ENCODE measurements at regions not wholly inside any gene's neighbourhood (a gene's known extent, or its start where the extent isn't known, plus 50 kb on each side); places are given as distances from the start of the nearest gene placed in this dataset.

DNA sequence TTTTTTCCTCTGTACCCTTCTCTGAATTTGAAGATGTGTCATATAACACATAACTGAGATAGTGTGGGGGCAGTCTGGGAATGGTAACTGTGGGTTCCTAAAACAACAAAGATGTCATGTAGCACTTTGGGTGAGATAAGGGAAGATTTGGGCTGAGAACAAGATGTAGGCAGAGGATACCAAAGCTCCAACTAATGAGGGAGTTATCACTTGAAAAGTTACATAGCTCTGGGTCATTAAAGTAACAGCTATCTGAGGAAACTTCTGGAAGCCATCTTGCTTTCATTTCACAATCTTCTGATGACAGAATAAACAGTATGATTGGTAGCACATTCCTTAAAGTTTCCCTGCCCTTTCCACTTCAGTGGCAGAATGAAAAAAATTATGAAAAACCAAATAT is 255.4 kb downstream of the TBX18 start:
- Histone ChIP-seq H3K4me1 (no peaks in the 10 kb centered on the region), H3K4me3 (no peak overlapping the region), H3K9me3 (no peaks in the 10 kb centered on the region), H3K36me3 (no peaks in the 10 kb centered on the region), H3K27ac (no peak overlapping the region), H3K27me3 (no peaks in the 10 kb centered on the region)
- no peak for DNase-seq (ENCODE audit: extremely low spot score in 2 of 2)
- TF ChIP-seq, protein P1, sequence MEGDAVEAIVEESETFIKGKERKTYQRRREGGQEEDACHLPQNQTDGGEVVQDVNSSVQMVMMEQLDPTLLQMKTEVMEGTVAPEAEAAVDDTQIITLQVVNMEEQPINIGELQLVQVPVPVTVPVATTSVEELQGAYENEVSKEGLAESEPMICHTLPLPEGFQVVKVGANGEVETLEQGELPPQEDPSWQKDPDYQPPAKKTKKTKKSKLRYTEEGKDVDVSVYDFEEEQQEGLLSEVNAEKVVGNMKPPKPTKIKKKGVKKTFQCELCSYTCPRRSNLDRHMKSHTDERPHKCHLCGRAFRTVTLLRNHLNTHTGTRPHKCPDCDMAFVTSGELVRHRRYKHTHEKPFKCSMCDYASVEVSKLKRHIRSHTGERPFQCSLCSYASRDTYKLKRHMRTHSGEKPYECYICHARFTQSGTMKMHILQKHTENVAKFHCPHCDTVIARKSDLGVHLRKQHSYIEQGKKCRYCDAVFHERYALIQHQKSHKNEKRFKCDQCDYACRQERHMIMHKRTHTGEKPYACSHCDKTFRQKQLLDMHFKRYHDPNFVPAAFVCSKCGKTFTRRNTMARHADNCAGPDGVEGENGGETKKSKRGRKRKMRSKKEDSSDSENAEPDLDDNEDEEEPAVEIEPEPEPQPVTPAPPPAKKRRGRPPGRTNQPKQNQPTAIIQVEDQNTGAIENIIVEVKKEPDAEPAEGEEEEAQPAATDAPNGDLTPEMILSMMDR (IDR thresholded peaks at IDR 0.05) = no peak
- TF ChIP-seq POLR2AphosphoS5 (IDR thresholded peaks at IDR 0.05; ENCODE audit: insufficient read depth in 1 of 2, low read depth in 1 of 2) (no peak), POLR2A (IDR thresholded peaks at IDR 0.05) (no peak)
- intact Hi-C loops (cut with DNase I) = no loop called here

DNA sequence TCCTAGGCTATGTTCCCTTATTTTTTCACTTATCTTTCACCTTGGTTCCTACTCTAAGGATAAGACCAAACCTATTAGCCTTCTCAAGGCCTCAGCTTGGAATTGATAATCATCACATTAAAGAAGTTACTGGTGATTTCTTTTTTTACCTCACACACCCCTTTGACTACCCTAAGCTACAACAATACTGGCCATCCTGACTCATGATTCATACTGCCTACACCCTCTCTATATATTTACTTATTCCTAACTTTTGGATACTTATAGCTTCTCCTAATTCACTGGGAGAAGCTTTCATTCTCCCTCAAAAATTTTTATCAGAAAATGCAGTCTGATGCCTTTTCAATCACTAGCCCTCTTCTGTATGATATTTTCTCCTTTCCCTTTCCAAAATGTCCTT is 256.1 kb downstream of the TBX18 start:
- no peak overlapping the region for H3K27ac ChIP-seq
- no peak for DNase-seq (ENCODE audit: extremely low spot score in 2 of 2)
- no peaks in the 10 kb centered on the region for H3K27me3 ChIP-seq
- TF ChIP-seq POLR2AphosphoS5 (IDR thresholded peaks at IDR 0.05; ENCODE audit: insufficient read depth in 1 of 2, low read depth in 1 of 2) = no peak
- TF ChIP-seq, protein P1 (IDR thresholded peaks at IDR 0.05) = no peak
- intact Hi-C loops (cut with DNase I) = no loop called here
- no peaks in the 10 kb centered on the region for H3K36me3 ChIP-seq
- H3K4me3 ChIP-seq = no peak overlapping the region
- no peaks in the 10 kb centered on the region for H3K9me3 ChIP-seq
- no peaks in the 10 kb centered on the region for H3K4me1 ChIP-seq

DNA sequence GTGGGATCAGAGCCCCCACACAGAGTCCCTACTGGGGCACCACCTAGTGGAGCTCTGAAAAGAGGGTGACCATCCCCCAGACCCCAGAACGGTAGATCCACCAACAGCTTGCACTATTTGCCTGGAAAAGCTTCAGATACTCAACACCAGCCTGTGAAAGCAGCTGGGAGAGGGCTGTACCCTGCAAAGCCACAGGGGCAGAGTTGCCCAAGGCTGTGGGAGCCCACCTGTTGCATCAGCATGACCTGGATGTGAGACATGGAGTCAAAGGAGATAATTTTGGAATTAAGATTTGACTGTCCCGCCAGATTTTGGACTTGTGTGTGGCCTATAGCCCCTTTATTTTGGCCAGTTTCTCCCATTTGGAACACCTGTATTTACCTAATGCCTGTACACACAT is 260.4 kb downstream of the TBX18 start:
- H3K27me3 ChIP-seq = no peaks in the 10 kb centered on the region
- intact Hi-C loops (cut with DNase I) = no loop called here
- no peak for DNase-seq (ENCODE audit: extremely low spot score in 2 of 2)
- no peaks in the 10 kb centered on the region for H3K9me3 ChIP-seq
- no peak overlapping the region for H3K4me3 ChIP-seq
- no peaks in the 10 kb centered on the region for H3K36me3 ChIP-seq
- TF ChIP-seq POLR2AphosphoS5 (IDR thresholded peaks at IDR 0.05; ENCODE audit: insufficient read depth in 1 of 2, low read depth in 1 of 2) (no peak), POLR2A (IDR thresholded peaks at IDR 0.05) (no peak)
- TF ChIP-seq, protein P1 (IDR thresholded peaks at IDR 0.05) = no peak
- no peak overlapping the region for H3K27ac ChIP-seq
- no peaks in the 10 kb centered on the region for H3K4me1 ChIP-seq

GRCh38 chr6:84501315-84501714 is 263.1 kb downstream of the TBX18 start:
- Histone ChIP-seq H3K27me3 (no peaks in the 10 kb centered on the region), H3K27ac (no peak overlapping the region), H3K36me3 (no peaks in the 10 kb centered on the region), H3K4me1 (no peaks in the 10 kb centered on the region), H3K9me3 (no peaks in the 10 kb centered on the region), H3K4me3 (no peak overlapping the region)
- intact Hi-C loops (cut with DNase I) = no loop called here
- TF ChIP-seq, protein P1 (IDR thresholded peaks at IDR 0.05) = no peak
- TF ChIP-seq POLR2A (IDR thresholded peaks at IDR 0.05) = no peak
- no peak for TF ChIP-seq POLR2AphosphoS5 (IDR thresholded peaks at IDR 0.05; ENCODE audit: insufficient read depth in 1 of 2, low read depth in 1 of 2)
- no peak for DNase-seq (ENCODE audit: extremely low spot score in 2 of 2)

GRCh38 chr6:84500726-84501125 is 263.7 kb downstream of the TBX18 start:
- no peak for TF ChIP-seq POLR2AphosphoS5 (IDR thresholded peaks at IDR 0.05; ENCODE audit: insufficient read depth in 1 of 2, low read depth in 1 of 2)
- no peak for TF ChIP-seq POLR2A (IDR thresholded peaks at IDR 0.05)
- TF ChIP-seq, protein P1 (IDR thresholded peaks at IDR 0.05) = no peak
- Histone ChIP-seq H3K27ac (no peak overlapping the region), H3K27me3 (no peaks in the 10 kb centered on the region), H3K4me1 (no peaks in the 10 kb centered on the region), H3K9me3 (no peaks in the 10 kb centered on the region), H3K36me3 (no peaks in the 10 kb centered on the region), H3K4me3 (no peak overlapping the region)
- no peak for DNase-seq (ENCODE audit: extremely low spot score in 2 of 2)
- intact Hi-C loops (cut with DNase I) = no loop called here
